8988T (cell line): ENCODE measurements at regions not wholly inside any gene's neighbourhood (a gene's known extent, or its start where the extent isn't known, plus 50 kb on each side); places are given as distances from the start of the nearest gene placed in this dataset.
"Not testable (repeated sequence)": the region's sequence is repeated elsewhere in the genome, so short reads cannot be mapped to it uniquely, and the experiment has no call there.

Source experiments
- DNase-seq: peaks from one replicate; pipeline ENCODE4 v3.0.0; 2011

GRCh38 chr15:95202569-95203349 is 971.4 kb downstream of the MCTP2 start:
- no peak for DNase-seq

GRCh38 chr15:95205077-95205476 is 973.7 kb downstream of the MCTP2 start:
- no peak for DNase-seq

- not testable (repeated sequence) for DNase-seq
Measured at GRCh38 chr15:95205830-95206229, 974.5 kb downstream of the MCTP2 start.

- DNase-seq: no peak
Measured at GRCh38 chr15:95208071-95208470, 976.7 kb downstream of the MCTP2 start.

- DNase-seq: no peak
Measured at GRCh38 chr15:95208988-95209387, 977.6 kb downstream of the MCTP2 start.

GRCh38 chr15:95210436-95210981 is 979.1 kb downstream of the MCTP2 start:
- DNase-seq: no peak

- DNase-seq: no peak
Measured at GRCh38 chr15:95215017-95215416, 983.7 kb downstream of the MCTP2 start.

- no peak for DNase-seq
Measured at GRCh38 chr15:95226835-95227234, 995.5 kb downstream of the MCTP2 start.

- no peak for DNase-seq
Measured at GRCh38 chr15:95227235-95227634, 995.9 kb downstream of the MCTP2 start.

- no peak for DNase-seq
Measured at GRCh38 chr15:95228856-95229555, 997.6 kb downstream of the MCTP2 start.

GRCh38 chr15:95235033-95235432 is 1003.7 kb downstream of the MCTP2 start:
- no peak for DNase-seq

GRCh38 chr15:95247071-95247984 is 1016.0 kb downstream of the MCTP2 start:
- DNase-seq: no peak

- no peak for DNase-seq
Measured at GRCh38 chr15:95249524-95249923, 1018.2 kb downstream of the MCTP2 start.

- no peak for DNase-seq
Measured at GRCh38 chr15:95252404-95252803, 1021.0 kb downstream of the MCTP2 start.

- DNase-seq: no peak
Measured at GRCh38 chr15:95254263-95254662, 1022.9 kb downstream of the MCTP2 start.

- no peak for DNase-seq
Measured at GRCh38 chr15:95259513-95259912, 1028.2 kb downstream of the MCTP2 start.

- no peak for DNase-seq
Measured at GRCh38 chr15:95259965-95260364, 1028.6 kb downstream of the MCTP2 start.

GRCh38 chr15:95260856-95261255 is 1029.5 kb downstream of the MCTP2 start:
- DNase-seq: no peak

- DNase-seq: no peak
Measured at GRCh38 chr15:95261546-95261945, 1030.2 kb downstream of the MCTP2 start.

- DNase-seq: no peak
Measured at GRCh38 chr15:95261968-95262367, 1030.6 kb downstream of the MCTP2 start.

- DNase-seq: no peak
Measured at GRCh38 chr15:95262866-95263564, 1031.7 kb downstream of the MCTP2 start.

- no peak for DNase-seq
Measured at GRCh38 chr15:95263751-95264150, 1032.4 kb downstream of the MCTP2 start.
